CD14-positive monocyte (primary cell): ENCODE measurements at regions not wholly inside any gene's neighbourhood (a gene's known extent, or its start where the extent isn't known, plus 50 kb on each side); places are given as distances from the start of the nearest gene placed in this dataset.

Experiments
- DNase-seq, 3 donors: peaks; one replicate each; pipeline ENCODE4 v3.0.0-alpha.2; 2011 to 2022
- H2AFZ ChIP-seq: 2 replicates; pipeline ENCODE4 v1.6.0; 2012; ENCODE audit warnings: mild to moderate bottlenecking, low read depth, low read length, inconsistent platforms; ENCODE audit not compliant: insufficient read depth, poor library complexity, severe bottlenecking
- H3K27ac ChIP-seq, 2 donors: 1 replicate in 1 of 2; 2 replicates in 1 of 2; pipeline ENCODE4 v1.5.1; 2012 to 2013; ENCODE audit warnings: low read length in 2 of 2, control low read depth in 1 of 2, inconsistent platforms in 1 of 2, low read depth in 1 of 2, mild to moderate bottlenecking in 1 of 2
- H3K27me3 ChIP-seq, 2 donors: one replicate each; pipeline versions ENCODE4 v1.6.0 to v1.6.1; 2011 to 2013; ENCODE audit warnings: low read length in 2 of 2; ENCODE audit not compliant: control insufficient read depth in 2 of 2, insufficient read depth in 2 of 2
- H3K36me3 ChIP-seq, 2 donors: replicated peaks in 1 of 2; 1 replicate in 1 of 2; 2 replicates in 1 of 2; pipeline versions ENCODE4 v1.5.1 to v1.6.1; 2012 to 2013; ENCODE audit warnings: low read length in 2 of 2, control low read depth in 1 of 2, inconsistent platforms in 1 of 2, mild to moderate bottlenecking in 1 of 2; ENCODE audit not compliant: insufficient read depth in 2 of 2, control insufficient read depth in 1 of 2
- H3K4me1 ChIP-seq, 2 donors: 1 replicate in 1 of 2; 2 replicates in 1 of 2; pipeline versions ENCODE4 v1.5.1 to v1.6.1; 2012 to 2013; ENCODE audit warnings: low read length in 2 of 2, control low read depth in 1 of 2, inconsistent platforms in 1 of 2, mild to moderate bottlenecking in 1 of 2, moderate library complexity in 1 of 2; ENCODE audit not compliant: insufficient read depth in 2 of 2, control insufficient read depth in 1 of 2
- H3K4me2 ChIP-seq: replicated peaks from 2 replicates; pipeline ENCODE3; 2012; ENCODE audit warnings: low read length, moderate library complexity, mild to moderate bottlenecking; ENCODE audit not compliant: poor library complexity, severe bottlenecking; ENCODE audit errors: extremely low read depth
- H3K4me3 ChIP-seq, 3 experiments: fragments of 200-600 bp in 1 of 3; sonication (generic) in 1 of 3; replicated peaks in 1 of 3; 1 replicate in 2 of 3; 2 replicates in 1 of 3; pipeline ENCODE4 v1.5.1; 2011 to 2013; ENCODE audit warnings: low read length in 3 of 3, mild to moderate bottlenecking in 3 of 3, control low read depth in 2 of 3, low read depth in 2 of 3, inconsistent platforms in 1 of 3, moderate library complexity in 1 of 3
- H3K79me2 ChIP-seq: 2 replicates; pipeline ENCODE4 v1.6.0; 2012; ENCODE audit warnings: mild to moderate bottlenecking, control low read depth, inconsistent platforms, low read length, moderate library complexity; ENCODE audit not compliant: insufficient read depth
- H3K9ac ChIP-seq: 2 replicates; pipeline ENCODE4 v1.6.0; 2017; ENCODE audit warnings: low read length, mild to moderate bottlenecking; ENCODE audit not compliant: insufficient read depth, poor library complexity, severe bottlenecking
- H3K9me3 ChIP-seq, 2 donors: replicated peaks in 1 of 2; 1 replicate in 1 of 2; 2 replicates in 1 of 2; pipeline versions ENCODE4 v1.5.1 to v1.6.1; 2012 to 2013; ENCODE audit warnings: low read length in 2 of 2, control low read depth in 1 of 2; ENCODE audit not compliant: control insufficient read depth in 1 of 2, insufficient read depth in 1 of 2
- H4K20me1 ChIP-seq: 2 replicates; pipeline ENCODE4 v1.6.0; 2012; ENCODE audit warnings: mild to moderate bottlenecking, low read length, control low read depth, moderate library complexity; ENCODE audit not compliant: insufficient read depth
- H3K27ac Mint-ChIP-seq, 7 donors: one replicate each; pipeline ENCODE4 v1.8.0; 2020; ENCODE audit warnings: mild to moderate bottlenecking in 7 of 7, mixed read lengths in 7 of 7, moderate library complexity in 6 of 7, inconsistent platforms in 2 of 7
- H3K27me3 Mint-ChIP-seq, 3 donors: one replicate each; pipeline ENCODE4 v1.8.0; 2021 to 2022; ENCODE audit warnings: low read depth in 3 of 3, mild to moderate bottlenecking in 3 of 3, mixed read lengths in 3 of 3, moderate library complexity in 3 of 3, inconsistent platforms in 1 of 3
- H3K36me3 Mint-ChIP-seq, 2 donors: one replicate each; pipeline ENCODE4 v1.8.0; 2020; ENCODE audit warnings: mixed read lengths in 2 of 2, inconsistent platforms in 1 of 2, mild to moderate bottlenecking in 1 of 2
- H3K4me1 Mint-ChIP-seq: one replicate; pipeline ENCODE4 v1.8.0; 2020; ENCODE audit warnings: mild to moderate bottlenecking, mixed read lengths
- H3K4me3 Mint-ChIP-seq, 2 donors: one replicate each; pipeline ENCODE4 v1.8.0; 2020; ENCODE audit warnings: mild to moderate bottlenecking in 2 of 2, mixed read lengths in 2 of 2, moderate library complexity in 1 of 2
- H3K9me3 Mint-ChIP-seq, 7 donors: one replicate each; pipeline ENCODE4 v1.8.0; 2020 to 2022; ENCODE audit warnings: mixed read lengths in 7 of 7, mild to moderate bottlenecking in 6 of 7, moderate library complexity in 6 of 7, inconsistent platforms in 2 of 7
- WGBS: methylation state at CpG from one replicate; pipeline ENCODE4 v1.1.5; 2013; ENCODE audit warnings: missing lambda C conversion rate; ENCODE audit not compliant: insufficient coverage; 5-methylcytosine and 5-hydroxymethylcytosine counted together
- intact Hi-C, 2 donors: fragments of 100-400 bp; cut with micrococcal nuclease; formaldehyde crosslinking; loops; one replicate each; pipeline versions ENCODE4 v1.15.0 to v1.15.1; 2023
- TF ChIP-seq, protein P1 (sequence below): fragments of 200-600 bp; IDR thresholded peaks from one replicate; pipeline ENCODE4 v1.8.0; 2022; ENCODE audit warnings: antibody characterized with exemption, mild to moderate bottlenecking

DNA sequence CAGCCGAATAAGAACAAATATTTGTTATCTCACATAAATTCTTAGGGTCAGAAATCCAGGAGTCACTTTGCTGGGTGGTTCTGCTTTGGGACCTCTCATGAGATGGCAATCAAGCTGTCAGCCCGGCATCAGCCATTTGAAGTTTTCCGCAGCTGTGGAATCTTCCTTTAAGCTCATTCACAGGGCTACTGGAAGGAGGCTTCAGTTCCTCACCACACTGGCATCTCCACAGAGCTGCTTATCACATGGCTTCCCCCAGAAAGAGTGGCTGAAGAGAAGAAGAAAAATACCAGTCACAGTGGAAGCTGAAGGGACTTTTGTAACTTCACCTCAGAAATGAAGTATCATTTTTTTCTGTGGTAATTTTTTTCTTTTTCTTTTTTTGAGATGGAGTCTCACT lies 267.7 kb downstream of the CHL1 start:
- intact Hi-C loops, result no loop called here
- TF ChIP-seq, protein P1, sequence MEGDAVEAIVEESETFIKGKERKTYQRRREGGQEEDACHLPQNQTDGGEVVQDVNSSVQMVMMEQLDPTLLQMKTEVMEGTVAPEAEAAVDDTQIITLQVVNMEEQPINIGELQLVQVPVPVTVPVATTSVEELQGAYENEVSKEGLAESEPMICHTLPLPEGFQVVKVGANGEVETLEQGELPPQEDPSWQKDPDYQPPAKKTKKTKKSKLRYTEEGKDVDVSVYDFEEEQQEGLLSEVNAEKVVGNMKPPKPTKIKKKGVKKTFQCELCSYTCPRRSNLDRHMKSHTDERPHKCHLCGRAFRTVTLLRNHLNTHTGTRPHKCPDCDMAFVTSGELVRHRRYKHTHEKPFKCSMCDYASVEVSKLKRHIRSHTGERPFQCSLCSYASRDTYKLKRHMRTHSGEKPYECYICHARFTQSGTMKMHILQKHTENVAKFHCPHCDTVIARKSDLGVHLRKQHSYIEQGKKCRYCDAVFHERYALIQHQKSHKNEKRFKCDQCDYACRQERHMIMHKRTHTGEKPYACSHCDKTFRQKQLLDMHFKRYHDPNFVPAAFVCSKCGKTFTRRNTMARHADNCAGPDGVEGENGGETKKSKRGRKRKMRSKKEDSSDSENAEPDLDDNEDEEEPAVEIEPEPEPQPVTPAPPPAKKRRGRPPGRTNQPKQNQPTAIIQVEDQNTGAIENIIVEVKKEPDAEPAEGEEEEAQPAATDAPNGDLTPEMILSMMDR, result no peak
- peaks cover 0 to 2% (median 2%) of the 10 kb centered on the region in 3 donors for H3K27me3 Mint-ChIP-seq
- WGBS, result no CpG with 5 or more reads among the region's 3 CpGs
- H3K4me3 Mint-ChIP-seq, result no peak overlapping the region
- Histone ChIP-seq H3K27me3 (no peaks in the 10 kb centered on the region), H3K36me3 (no peaks in the 10 kb centered on the region), H3K27ac (no peak overlapping the region), H3K4me1 (no peaks in the 10 kb centered on the region), H3K9me3 (no peaks in the 10 kb centered on the region), H4K20me1 (no peaks in the 10 kb centered on the region), H3K4me2 (no peak overlapping the region), H2AFZ (no peak overlapping the region), H3K79me2 (no peaks in the 10 kb centered on the region), H3K9ac (no peak overlapping the region), H3K4me3 (no peak overlapping the region)
- DNase-seq, result no peak
- peaks cover 0 to 6% (median 2%) of the 10 kb centered on the region in 7 donors for H3K9me3 Mint-ChIP-seq
- no peaks in the 10 kb centered on the region for H3K4me1 Mint-ChIP-seq
- no peak overlapping the region for H3K27ac Mint-ChIP-seq
- H3K36me3 Mint-ChIP-seq, result no peaks in the 10 kb centered on the region

DNA sequence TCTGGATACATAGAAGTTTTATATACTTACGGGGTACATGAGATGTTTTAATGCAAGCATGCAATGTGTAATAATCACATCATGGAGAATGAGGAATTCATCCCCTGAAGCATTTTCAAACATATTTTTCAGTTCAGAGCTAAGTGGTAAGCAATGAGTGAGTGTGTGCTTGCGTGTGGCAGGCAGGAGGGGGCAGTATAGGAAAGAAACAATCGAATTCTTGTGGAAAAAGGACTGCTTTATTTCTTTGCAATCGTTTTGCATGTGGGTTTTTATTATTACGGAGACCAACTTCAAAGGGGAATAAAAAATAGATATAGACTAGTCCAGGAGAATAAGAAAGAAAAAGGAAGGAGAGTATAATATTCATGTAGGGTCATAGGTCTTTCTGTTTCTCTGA lies 271.6 kb downstream of the CHL1 start:
- TF ChIP-seq, protein P1, result no peak
- Histone ChIP-seq H3K9me3 (peaks cover 0 to 14% of the 10 kb centered on the region in 2 donors), H3K36me3 (no peaks in the 10 kb centered on the region), H4K20me1 (no peaks in the 10 kb centered on the region), H3K4me3 (no peak overlapping the region), H2AFZ (no peak overlapping the region), H3K27ac (no peak overlapping the region), H3K4me1 (no peaks in the 10 kb centered on the region), H3K27me3 (no peaks in the 10 kb centered on the region), H3K4me2 (no peak overlapping the region), H3K79me2 (no peaks in the 10 kb centered on the region), H3K9ac (no peak overlapping the region)
- Mint-ChIP-seq H3K4me1 (no peaks in the 10 kb centered on the region), H3K27ac (no peak overlapping the region), H3K36me3 (no peaks in the 10 kb centered on the region), H3K9me3 (peaks cover 0 to 12% (median 4%) of the 10 kb centered on the region in 7 donors), H3K4me3 (no peak overlapping the region), H3K27me3 (peaks cover 0 to 2% (median 2%) of the 10 kb centered on the region in 3 donors)
- 36% methylated on average over 4 of the region's 5 CpGs for WGBS
- intact Hi-C loops, result no loop called here
- no peak for DNase-seq
